ENCODE measurements at regions not wholly inside any gene's neighbourhood (a gene's known extent, or its start where the extent isn't known, plus 50 kb on each side); places are given as distances from the start of the nearest gene placed in this dataset.

GRCh38 chr7:89514970-89515369, 639.3 kb upstream of the STEAP1 start:
- TF ChIP-seq CTCF (conservative IDR thresholded peaks at IDR 0.05) (no peak), ZFX (IDR thresholded peaks at IDR 0.05) (no peak)
